Panc1 (cell line): ENCODE measurements at regions not wholly inside any gene's neighbourhood (a gene's known extent, or its start where the extent isn't known, plus 50 kb on each side); places are given as distances from the start of the nearest gene placed in this dataset.

ENCODE experiments used
- POLR2AphosphoS5 ChIP-seq: IDR thresholded peaks from 2 replicates; pipeline ENCODE4 v1.6.1; 2012; ENCODE audit warnings: mild to moderate bottlenecking, low read depth, low read length, moderate library complexity
- TF ChIP-seq, protein P1 (sequence below): fragments of 450-650 bp; IDR thresholded peaks from 2 replicates; pipeline ENCODE4 v1.5.1; 2017; ENCODE audit warnings: mild to moderate bottlenecking

DNA sequence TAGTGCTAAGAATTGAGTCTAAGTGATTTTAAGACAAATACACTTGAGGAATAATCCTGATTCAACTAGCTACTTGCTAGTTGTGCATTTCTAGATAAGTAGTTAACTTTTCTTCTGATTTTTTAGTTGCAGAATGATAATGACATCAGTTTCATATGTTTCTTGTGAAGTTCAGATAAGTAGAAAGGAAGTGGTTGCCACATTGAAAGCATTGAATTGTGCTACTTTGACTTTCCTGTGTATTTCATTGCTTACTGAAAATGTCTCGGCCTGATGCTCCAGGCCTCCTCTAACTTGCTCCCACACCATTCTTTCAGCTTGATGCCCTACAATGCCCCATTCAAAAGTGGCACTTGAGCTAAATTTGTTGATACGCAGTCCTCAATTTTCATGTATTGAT lies 980.0 kb downstream of the TMTC2 start:
- TF ChIP-seq, protein P1, sequence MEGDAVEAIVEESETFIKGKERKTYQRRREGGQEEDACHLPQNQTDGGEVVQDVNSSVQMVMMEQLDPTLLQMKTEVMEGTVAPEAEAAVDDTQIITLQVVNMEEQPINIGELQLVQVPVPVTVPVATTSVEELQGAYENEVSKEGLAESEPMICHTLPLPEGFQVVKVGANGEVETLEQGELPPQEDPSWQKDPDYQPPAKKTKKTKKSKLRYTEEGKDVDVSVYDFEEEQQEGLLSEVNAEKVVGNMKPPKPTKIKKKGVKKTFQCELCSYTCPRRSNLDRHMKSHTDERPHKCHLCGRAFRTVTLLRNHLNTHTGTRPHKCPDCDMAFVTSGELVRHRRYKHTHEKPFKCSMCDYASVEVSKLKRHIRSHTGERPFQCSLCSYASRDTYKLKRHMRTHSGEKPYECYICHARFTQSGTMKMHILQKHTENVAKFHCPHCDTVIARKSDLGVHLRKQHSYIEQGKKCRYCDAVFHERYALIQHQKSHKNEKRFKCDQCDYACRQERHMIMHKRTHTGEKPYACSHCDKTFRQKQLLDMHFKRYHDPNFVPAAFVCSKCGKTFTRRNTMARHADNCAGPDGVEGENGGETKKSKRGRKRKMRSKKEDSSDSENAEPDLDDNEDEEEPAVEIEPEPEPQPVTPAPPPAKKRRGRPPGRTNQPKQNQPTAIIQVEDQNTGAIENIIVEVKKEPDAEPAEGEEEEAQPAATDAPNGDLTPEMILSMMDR = no peak
- no peak for TF ChIP-seq POLR2AphosphoS5
